GM12878 (cell line): ENCODE measurements at regions not wholly inside any gene's neighbourhood (a gene's known extent, or its start where the extent isn't known, plus 50 kb on each side); places are given as distances from the start of the nearest gene placed in this dataset.

Experiments used
- ATAC-seq: fragments of 200-7000 bp; cut with Tn5 transposase; 3 replicates; pipeline ENCODE4 v1.9.1; 2020; ENCODE audit warnings: mild to moderate bottlenecking, moderate library complexity
- BruUV-seq: library from RNA; stranded (reverse); fragments of 400-500 nt; replicated peaks from 2 replicates; lab custom pipeline; 2021; lab: Mats Ljungman, UMichigan
- CTCF ChIA-PET: fragments of 300-600 bp; sonication (Branson Sonifier 250); formaldehyde crosslinking; extraction: SDS; loops from one replicate; lab custom pipeline; 2021; ENCODE audit warnings: inconsistent platforms; lab: Yijun Ruan, JAX
- POLR2A ChIA-PET: fragments of 350-600 bp; formaldehyde crosslinking; extraction: SDS; loops from one replicate; lab custom pipeline; 2021; ENCODE audit warnings: inconsistent platforms; lab: Charles Lee
- RAD21 ChIA-PET: fragments of 300-600 bp; sonication (Branson Sonifier 250); formaldehyde crosslinking; loops from one replicate; lab custom pipeline; 2023; ENCODE audit warnings: antibody characterized with exemption; ENCODE audit not compliant: unreplicated experiment; lab: Charles Lee
- SMC1A ChIA-PET: fragments of 300-600 bp; sonication (Branson Sonifier 250); formaldehyde crosslinking; loops from one replicate; lab custom pipeline; 2023; ENCODE audit not compliant: unreplicated experiment, uncharacterized antibody; lab: Charles Lee
- DNase-seq: peaks from one replicate; pipeline ENCODE4 v3.0.0-alpha.2; 2011; ENCODE audit warnings: low read depth, low spot score
- FAIRE-seq: peaks from 3 replicates; lab custom pipeline; 2011; peaks lifted over from hg19 to GRCh38; lab: Jason Lieb, UNC
- H2AFZ ChIP-seq: 2 replicates; pipeline ENCODE4 v1.6.0; 2011; ENCODE audit warnings: low read depth, low read length, control low read depth; ENCODE audit not compliant: control insufficient read depth
- H3K27ac ChIP-seq: 2 replicates; pipeline ENCODE4 v1.5.1; 2011; ENCODE audit warnings: control low read depth; ENCODE audit not compliant: control insufficient read depth, insufficient read depth
- H3K27me3 ChIP-seq, 2 experiments: replicated peaks in 1 of 2; 2 replicates each; pipeline versions ENCODE4 v1.6.0 to v1.6.1; 2011; ENCODE audit warnings: low read length in 1 of 2; ENCODE audit not compliant: control insufficient read depth in 2 of 2, insufficient read depth in 2 of 2
- H3K36me3 ChIP-seq, 2 experiments: 2 replicates each; pipeline ENCODE4 v1.5.1; 2011; ENCODE audit warnings: low read length in 1 of 2; ENCODE audit not compliant: control insufficient read depth in 2 of 2, insufficient read depth in 2 of 2
- H3K4me1 ChIP-seq: 2 replicates; pipeline ENCODE4 v1.6.1; 2011; ENCODE audit warnings: mild to moderate bottlenecking, low read length, moderate library complexity, mixed read lengths; ENCODE audit not compliant: control insufficient read depth, insufficient read depth
- H3K4me2 ChIP-seq: 2 replicates; pipeline ENCODE4 v1.6.0; 2011; ENCODE audit warnings: control low read depth; ENCODE audit not compliant: control insufficient read depth, insufficient read depth
- H3K4me3 ChIP-seq: fragments of 200-600 bp; sonication (generic); 2 replicates; pipeline ENCODE4 v1.5.1; 2016
- H3K79me2 ChIP-seq: 2 replicates; pipeline ENCODE4 v1.6.0; 2011; ENCODE audit warnings: low read length; ENCODE audit not compliant: control insufficient read depth, insufficient read depth
- H3K9ac ChIP-seq: 2 replicates; pipeline ENCODE4 v1.8.0; 2011; ENCODE audit warnings: low read length, control low read depth, mixed read lengths; ENCODE audit not compliant: control insufficient read depth, insufficient read depth
- H3K9me3 ChIP-seq: replicated peaks from 3 replicates; pipeline ENCODE4 v1.5.1; 2011; ENCODE audit warnings: mild to moderate bottlenecking, low read length; ENCODE audit not compliant: control insufficient read depth, insufficient read depth
- H4K20me1 ChIP-seq: 2 replicates; pipeline ENCODE4 v1.6.0; 2011; ENCODE audit not compliant: control insufficient read depth, insufficient read depth
- ASH2L ChIP-seq: fragments of 300-600, 200-600 bp; sonication (generic); IDR thresholded peaks from 2 replicates; pipeline ENCODE4 v1.6.1; 2017; ENCODE audit warnings: low read depth, mild to moderate bottlenecking, borderline replicate concordance
- BACH1 ChIP-seq: fragments of 450-650 bp; IDR thresholded peaks from 2 replicates; pipeline ENCODE4 v1.6.1; 2017; ENCODE audit warnings: mild to moderate bottlenecking, borderline replicate concordance
- CREB1 ChIP-seq: IDR thresholded peaks from 2 replicates; pipeline ENCODE4 v1.6.1; 2012; ENCODE audit warnings: low read depth, mild to moderate bottlenecking, inconsistent platforms
- CREM ChIP-seq: IDR thresholded peaks from 2 replicates; pipeline ENCODE4 v1.6.1; 2014; ENCODE audit warnings: antibody characterized with exemption, low read depth
- DPF2 ChIP-seq: fragments of 450-650 bp; IDR thresholded peaks from 2 replicates; pipeline ENCODE4 v1.6.1; 2017; ENCODE audit warnings: mild to moderate bottlenecking
- EED ChIP-seq: sonication (generic); IDR thresholded peaks from 2 replicates; pipeline ENCODE4 v1.6.1; 2016; ENCODE audit warnings: antibody characterized with exemption, low read depth
- GABPA ChIP-seq: IDR thresholded peaks from 2 replicates; pipeline ENCODE4 v1.6.1; 2014; ENCODE audit warnings: antibody characterized with exemption, low read depth, mild to moderate bottlenecking, inconsistent platforms
- KDM1A ChIP-seq: fragments of 200-600 bp; sonication (generic); IDR thresholded peaks from 2 replicates; pipeline ENCODE4 v1.6.1; 2016; ENCODE audit warnings: borderline replicate concordance
- RB1 ChIP-seq: fragments of 450-650 bp; formaldehyde crosslinking; IDR thresholded peaks from 2 replicates; pipeline ENCODE4 v1.6.1; 2017; ENCODE audit warnings: mild to moderate bottlenecking, borderline replicate concordance
- RUNX3 ChIP-seq: IDR thresholded peaks from 2 replicates; pipeline ENCODE4 v1.6.1; 2012; ENCODE audit warnings: low read length, inconsistent platforms
- SMAD5 ChIP-seq: IDR thresholded peaks from 2 replicates; pipeline ENCODE4 v1.6.1; 2016; ENCODE audit warnings: antibody characterized with exemption, low read depth
- SREBF1 ChIP-seq: IDR thresholded peaks from 2 replicates; pipeline ENCODE4 v1.6.1; 2012; ENCODE audit warnings: mild to moderate bottlenecking, low read length
- SRF ChIP-seq, 2 experiments: IDR thresholded peaks; 2 replicates each; pipeline ENCODE4 v1.6.1; 2011; ENCODE audit warnings: low read depth in 2 of 2, low read length in 2 of 2, mild to moderate bottlenecking in 1 of 2, moderate library complexity in 1 of 2
- USF2 ChIP-seq: IDR thresholded peaks from 2 replicates; pipeline ENCODE4 v1.6.1; 2011; ENCODE audit warnings: low read depth, low read length, improper control_type of control experiment, borderline replicate concordance
- YY1 ChIP-seq: IDR thresholded peaks from 2 replicates; pipeline ENCODE4 v1.6.1; 2011; ENCODE audit warnings: low read depth, mild to moderate bottlenecking, low read length
- ZNF622 ChIP-seq: fragments of 450-650 bp; IDR thresholded peaks from 2 replicates; pipeline ENCODE4 v1.6.1; 2017; ENCODE audit warnings: mild to moderate bottlenecking, inconsistent platforms
- ZZZ3 ChIP-seq: IDR thresholded peaks from 2 replicates; pipeline ENCODE4 v1.6.1; 2011; ENCODE audit warnings: low read depth; ENCODE audit not compliant: control insufficient read depth, insufficient read length
- WGBS: methylation state at CpG from one replicate; pipeline ENCODE4 v1.1.6; 2016; ENCODE audit warnings: low lambda C conversion rate; ENCODE audit not compliant: insufficient replicate concordance, insufficient coverage; ENCODE audit errors: missing lambda C conversion rate; 5-methylcytosine and 5-hydroxymethylcytosine counted together
- in situ Hi-C: fragments of 300-500 bp; cut with MboI; formaldehyde crosslinking; loops from 9 replicates; pipeline ENCODE4 v1.14.3; 2018; ENCODE audit warnings: mixed read lengths
- intact Hi-C: fragments of 100-400 bp; cut with micrococcal nuclease; formaldehyde crosslinking; loops from one replicate; pipeline ENCODE4 v1.14.2; 2022; ENCODE audit not compliant: unreplicated experiment
- TF ChIP-seq, protein P1 (sequence below): IDR thresholded peaks from 2 replicates; pipeline ENCODE4 v1.6.1; 2012; ENCODE audit warnings: low read length, inconsistent platforms
- TF ChIP-seq, protein P2 (sequence below): fragments of 450-650 bp; IDR thresholded peaks from 2 replicates; pipeline ENCODE4 v1.6.1; 2017; ENCODE audit warnings: mild to moderate bottlenecking, low read depth, inconsistent platforms; ENCODE audit not compliant: poor library complexity, severe bottlenecking

DNA sequence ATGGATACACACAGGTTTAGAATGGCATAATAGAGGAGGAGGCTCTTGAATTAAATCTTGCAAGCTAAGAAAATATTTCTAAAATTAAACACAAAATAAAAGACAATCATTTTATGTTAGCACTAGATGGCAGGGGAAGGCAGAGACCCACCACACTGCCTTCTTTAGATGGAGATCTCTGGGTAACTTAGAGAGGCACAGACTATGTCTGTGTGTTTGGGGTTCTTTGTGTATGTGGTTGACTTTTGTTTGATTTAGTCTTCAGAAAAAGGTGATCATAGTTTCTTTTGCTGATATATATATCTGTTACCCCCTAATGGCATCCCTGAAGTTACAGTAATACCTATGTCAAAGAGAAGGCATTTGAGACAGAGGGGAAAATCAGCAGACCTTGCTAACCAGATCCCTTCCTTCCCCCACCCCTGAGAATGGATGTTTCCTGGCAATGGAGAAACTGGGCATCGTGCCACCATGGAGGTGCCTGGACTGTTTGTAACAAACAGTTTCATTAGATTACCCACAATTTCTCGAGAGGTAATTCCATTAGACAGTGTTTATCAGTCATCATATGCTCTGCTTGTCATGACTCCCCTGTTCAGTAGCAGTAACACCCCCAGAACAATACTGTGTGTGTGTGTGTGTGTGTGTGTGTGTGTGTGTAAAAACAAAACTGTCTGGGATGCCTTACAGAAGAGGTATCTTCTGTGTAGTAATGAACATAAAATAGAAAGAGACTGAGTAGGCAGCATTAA is 228.3 kb upstream of the DEPDC1 start:
- no peaks in the 10 kb centered on the region for H3K27me3 ChIP-seq
- CTCF ChIA-PET = interaction anchor here (0.6 kb wide), 1 partner anchor 323 kb away, joined by 3 read pairs; no protein-coding TSS in a partner anchor
- BruUV-seq = no TSS peak
- DNase-seq = no peak
- FAIRE-seq = no peak
- TF ChIP-seq SREBF1 (no peak), ZNF622 (no peak), USF2 (no peak), GABPA (no peak), ASH2L (no peak), SRF (IDR thresholded peaks at IDR 0.05; ENCODE audit: low read depth in 2 of 2, low read length in 2 of 2) (no peak), EED (no peak), YY1 (no peak), SMAD5 (no peak), RUNX3 (no peak), KDM1A (no peak), ZZZ3 (no peak), BACH1 (no peak), CREM (no peak), RB1 (no peak), CREB1 (no peak), DPF2 (no peak)
- TF ChIP-seq, protein P1, sequence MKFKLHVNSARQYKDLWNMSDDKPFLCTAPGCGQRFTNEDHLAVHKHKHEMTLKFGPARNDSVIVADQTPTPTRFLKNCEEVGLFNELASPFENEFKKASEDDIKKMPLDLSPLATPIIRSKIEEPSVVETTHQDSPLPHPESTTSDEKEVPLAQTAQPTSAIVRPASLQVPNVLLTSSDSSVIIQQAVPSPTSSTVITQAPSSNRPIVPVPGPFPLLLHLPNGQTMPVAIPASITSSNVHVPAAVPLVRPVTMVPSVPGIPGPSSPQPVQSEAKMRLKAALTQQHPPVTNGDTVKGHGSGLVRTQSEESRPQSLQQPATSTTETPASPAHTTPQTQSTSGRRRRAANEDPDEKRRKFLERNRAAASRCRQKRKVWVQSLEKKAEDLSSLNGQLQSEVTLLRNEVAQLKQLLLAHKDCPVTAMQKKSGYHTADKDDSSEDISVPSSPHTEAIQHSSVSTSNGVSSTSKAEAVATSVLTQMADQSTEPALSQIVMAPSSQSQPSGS = no peak
- TF ChIP-seq, protein P2, sequence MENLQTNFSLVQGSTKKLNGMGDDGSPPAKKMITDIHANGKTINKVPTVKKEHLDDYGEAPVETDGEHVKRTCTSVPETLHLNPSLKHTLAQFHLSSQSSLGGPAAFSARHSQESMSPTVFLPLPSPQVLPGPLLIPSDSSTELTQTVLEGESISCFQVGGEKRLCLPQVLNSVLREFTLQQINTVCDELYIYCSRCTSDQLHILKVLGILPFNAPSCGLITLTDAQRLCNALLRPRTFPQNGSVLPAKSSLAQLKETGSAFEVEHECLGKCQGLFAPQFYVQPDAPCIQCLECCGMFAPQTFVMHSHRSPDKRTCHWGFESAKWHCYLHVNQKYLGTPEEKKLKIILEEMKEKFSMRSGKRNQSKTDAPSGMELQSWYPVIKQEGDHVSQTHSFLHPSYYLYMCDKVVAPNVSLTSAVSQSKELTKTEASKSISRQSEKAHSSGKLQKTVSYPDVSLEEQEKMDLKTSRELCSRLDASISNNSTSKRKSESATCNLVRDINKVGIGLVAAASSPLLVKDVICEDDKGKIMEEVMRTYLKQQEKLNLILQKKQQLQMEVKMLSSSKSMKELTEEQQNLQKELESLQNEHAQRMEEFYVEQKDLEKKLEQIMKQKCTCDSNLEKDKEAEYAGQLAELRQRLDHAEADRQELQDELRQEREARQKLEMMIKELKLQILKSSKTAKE = no peak
- TF ChIP-seq, all 136 proteins: peak for 0
- no peaks in the 10 kb centered on the region for H3K9me3 ChIP-seq
- H3K4me2 ChIP-seq = no peak overlapping the region
- H2AFZ ChIP-seq = no peak overlapping the region
- ChIA-PET SMC1A (no interaction called here), POLR2A (no interaction called here), RAD21 (no interaction called here)
- intact Hi-C loops (no loop called here), in situ Hi-C loops (no loop called here)
- H3K27ac ChIP-seq = no peak overlapping the region
- H4K20me1 ChIP-seq = no peaks in the 10 kb centered on the region
- no peaks in the 10 kb centered on the region for H3K79me2 ChIP-seq
- no peaks in the 10 kb centered on the region for H3K36me3 ChIP-seq
- H3K4me3 ChIP-seq = no peak overlapping the region
- no peaks in the 10 kb centered on the region for H3K4me1 ChIP-seq
- 4% methylated on average over 2 of the region's 2 CpGs for WGBS
- ATAC-seq = no peak
- H3K9ac ChIP-seq = no peak overlapping the region
